ENCODE measurements at regions not wholly inside any gene's neighbourhood (a gene's known extent, or its start where the extent isn't known, plus 50 kb on each side); places are given as distances from the start of the nearest gene placed in this dataset.
A peak's percentile ranks its signal among the peaks of the same experiment; 100 is the strongest.

DNA sequence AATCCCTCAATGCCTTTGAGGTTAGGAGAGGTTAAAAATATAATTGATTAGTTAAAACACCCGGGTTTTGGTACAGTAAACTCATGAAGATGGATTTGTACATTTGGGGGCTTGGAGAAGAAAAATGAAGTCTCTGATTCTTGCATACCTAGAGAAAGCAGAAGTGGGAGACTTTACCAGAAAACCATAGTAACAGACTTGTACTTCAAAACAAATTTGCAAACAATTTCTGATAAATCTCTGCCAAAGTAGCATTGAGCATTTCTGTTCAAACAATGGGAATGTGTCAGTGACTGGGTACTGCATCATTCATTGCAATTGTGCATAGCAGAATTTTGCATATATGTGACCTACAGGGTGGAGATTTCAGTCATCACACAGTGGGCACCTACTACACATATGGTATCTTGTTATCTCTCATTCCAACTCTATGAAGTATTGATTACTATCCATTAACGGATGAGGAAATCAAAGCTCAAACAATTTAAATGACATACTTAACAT, 256.9 kb downstream of the PLK2 start:
- Histone ChIP-seq H3K27me3 (ENCODE audit: control insufficient read depth, extremely low read depth, insufficient read depth, low read length) (no peaks in the 10 kb centered on the region), H3K36me3 (ENCODE audit: control insufficient read depth in 2 of 2, extremely low read depth in 1 of 2, insufficient read depth in 2 of 2, low read length in 2 of 2) (no peaks in the 10 kb centered on the region), H3K27ac (ENCODE audit: control insufficient read depth, insufficient read depth, low read length) (no peak overlapping the region), H3K9ac (ENCODE audit: control insufficient read depth, extremely low read depth, insufficient read depth, low read length) (no peak overlapping the region), H3K4me2 (ENCODE audit: control insufficient read depth, extremely low read depth, insufficient read depth, low read depth, low read length) (no peak overlapping the region), H3K79me2 (ENCODE audit: control insufficient read depth, insufficient read depth, low read length) (no peaks in the 10 kb centered on the region), H3K4me3 (ENCODE audit: control insufficient read depth in 2 of 3, extremely low read depth in 1 of 3, insufficient read depth in 2 of 3, low read depth in 1 of 3, low read length in 3 of 3) (no peak overlapping the region), H3K9me1 (ENCODE audit: control insufficient read depth, extremely low read depth, insufficient read depth, low read length) (no peaks in the 10 kb centered on the region), H2AFZ (ENCODE audit: control insufficient read depth, low read length) (no peak overlapping the region), H4K20me1 (ENCODE audit: control insufficient read depth, extremely low read depth, insufficient read depth, low read length) (no peaks in the 10 kb centered on the region), H3K4me1 (ENCODE audit: control insufficient read depth, extremely low read depth, insufficient read depth, low read length) (peaks cover 4% of the 10 kb centered on the region), H3K9me3 (ENCODE audit: control insufficient read depth, low read depth, low read length) (no peaks in the 10 kb centered on the region)
- TF ChIP-seq, protein P1, sequence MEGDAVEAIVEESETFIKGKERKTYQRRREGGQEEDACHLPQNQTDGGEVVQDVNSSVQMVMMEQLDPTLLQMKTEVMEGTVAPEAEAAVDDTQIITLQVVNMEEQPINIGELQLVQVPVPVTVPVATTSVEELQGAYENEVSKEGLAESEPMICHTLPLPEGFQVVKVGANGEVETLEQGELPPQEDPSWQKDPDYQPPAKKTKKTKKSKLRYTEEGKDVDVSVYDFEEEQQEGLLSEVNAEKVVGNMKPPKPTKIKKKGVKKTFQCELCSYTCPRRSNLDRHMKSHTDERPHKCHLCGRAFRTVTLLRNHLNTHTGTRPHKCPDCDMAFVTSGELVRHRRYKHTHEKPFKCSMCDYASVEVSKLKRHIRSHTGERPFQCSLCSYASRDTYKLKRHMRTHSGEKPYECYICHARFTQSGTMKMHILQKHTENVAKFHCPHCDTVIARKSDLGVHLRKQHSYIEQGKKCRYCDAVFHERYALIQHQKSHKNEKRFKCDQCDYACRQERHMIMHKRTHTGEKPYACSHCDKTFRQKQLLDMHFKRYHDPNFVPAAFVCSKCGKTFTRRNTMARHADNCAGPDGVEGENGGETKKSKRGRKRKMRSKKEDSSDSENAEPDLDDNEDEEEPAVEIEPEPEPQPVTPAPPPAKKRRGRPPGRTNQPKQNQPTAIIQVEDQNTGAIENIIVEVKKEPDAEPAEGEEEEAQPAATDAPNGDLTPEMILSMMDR (optimal IDR thresholded peaks at IDR 0.05 in 1 of 3, IDR thresholded peaks at IDR 0.05 in 1 of 3, conservative IDR thresholded peaks at IDR 0.05 in 1 of 3; ENCODE audit: extremely low read depth in 1 of 3, insufficient read depth in 2 of 3, low read length in 3 of 3) = no peak
- no peak for TF ChIP-seq EZH2 (IDR thresholded peaks at IDR 0.05; ENCODE audit: low read length)
- dilution Hi-C loops (cut with MboI; ENCODE audit: extremely low pct_ligation_motif_present, low sequenced_read_pairs) = no loop called here
- FAIRE-seq = peak; percentile 9
- DNase-seq (ENCODE audit: low read depth, low spot score) = no peak

GRCh38 chr5:58201922-58202648, 257.8 kb downstream of the PLK2 start:
- TF ChIP-seq EZH2 (IDR thresholded peaks at IDR 0.05; ENCODE audit: low read length) = no peak
- TF ChIP-seq, protein P1 (optimal IDR thresholded peaks at IDR 0.05 in 1 of 3, IDR thresholded peaks at IDR 0.05 in 1 of 3, conservative IDR thresholded peaks at IDR 0.05 in 1 of 3; ENCODE audit: extremely low read depth in 1 of 3, insufficient read depth in 2 of 3, low read length in 3 of 3) = peak in 1 of 3 experiments; percentile 10
- FAIRE-seq (peak; percentile 69), DNase-seq (ENCODE audit: low read depth, low spot score) (no peak)
- H3K4me1 ChIP-seq (ENCODE audit: control insufficient read depth, extremely low read depth, insufficient read depth, low read length) = peaks cover 4% of the 10 kb centered on the region
- no peaks in the 10 kb centered on the region for H4K20me1 ChIP-seq (ENCODE audit: control insufficient read depth, extremely low read depth, insufficient read depth, low read length)
- no peak overlapping the region for H3K9ac ChIP-seq (ENCODE audit: control insufficient read depth, extremely low read depth, insufficient read depth, low read length)
- H3K27ac ChIP-seq (ENCODE audit: control insufficient read depth, insufficient read depth, low read length) = no peak overlapping the region
- H3K9me3 ChIP-seq (ENCODE audit: control insufficient read depth, low read depth, low read length) = no peaks in the 10 kb centered on the region
- no peaks in the 10 kb centered on the region for H3K79me2 ChIP-seq (ENCODE audit: control insufficient read depth, insufficient read depth, low read length)
- H2AFZ ChIP-seq (ENCODE audit: control insufficient read depth, low read length) = no peak overlapping the region
- no peaks in the 10 kb centered on the region for H3K36me3 ChIP-seq (ENCODE audit: control insufficient read depth in 2 of 2, extremely low read depth in 1 of 2, insufficient read depth in 2 of 2, low read length in 2 of 2)
- H3K4me3 ChIP-seq (ENCODE audit: control insufficient read depth in 2 of 3, extremely low read depth in 1 of 3, insufficient read depth in 2 of 3, low read depth in 1 of 3, low read length in 3 of 3) = no peak overlapping the region
- H3K9me1 ChIP-seq (ENCODE audit: control insufficient read depth, extremely low read depth, insufficient read depth, low read length) = no peaks in the 10 kb centered on the region
- dilution Hi-C loops (cut with MboI; ENCODE audit: extremely low pct_ligation_motif_present, low sequenced_read_pairs) = no loop called here
- H3K27me3 ChIP-seq (ENCODE audit: control insufficient read depth, extremely low read depth, insufficient read depth, low read length) = no peaks in the 10 kb centered on the region
- H3K4me2 ChIP-seq (ENCODE audit: control insufficient read depth, extremely low read depth, insufficient read depth, low read depth, low read length) = peak overlapping the region; percentile 1
